Astrocyte of the cerebellum (primary cell): ENCODE measurements at regions not wholly inside any gene's neighbourhood (a gene's known extent, or its start where the extent isn't known, plus 50 kb on each side); places are given as distances from the start of the nearest gene placed in this dataset.

Experiments
- DNase-seq: peaks from one replicate; pipeline ENCODE4 v3.0.0-alpha.2; 2011; ENCODE audit warnings: low read depth
- H3K4me3 ChIP-seq: 2 replicates; pipeline ENCODE4 v1.5.1; 2011; ENCODE audit warnings: mild to moderate bottlenecking, low read depth, low read length, moderate library complexity
- CTCF ChIP-seq: IDR thresholded peaks from 2 replicates; pipeline ENCODE4 v1.5.1; 2012; ENCODE audit warnings: low read length, low read depth, moderate library complexity, mild to moderate bottlenecking; ENCODE audit errors: missing control alignments
- in situ Hi-C: cut with HindIII; loops from 2 replicates; pipeline ENCODE4 v1.10.0; 2017; ENCODE audit warnings: low sequenced_read_pairs

GRCh38 chr14:83826838-83827237 lies 1703.1 kb upstream of the FLRT2 start:
- DNase-seq, result no peak
- no peak overlapping the region for H3K4me3 ChIP-seq
- no peak for TF ChIP-seq CTCF
- in situ Hi-C loops, result no loop called here

GRCh38 chr14:83827383-83827782 lies 1702.6 kb upstream of the FLRT2 start:
- no peak overlapping the region for H3K4me3 ChIP-seq
- no peak for TF ChIP-seq CTCF
- in situ Hi-C loops, result no loop called here
- DNase-seq, result no peak

- DNase-seq, result no peak
- H3K4me3 ChIP-seq, result no peak overlapping the region
- in situ Hi-C loops, result no loop called here
- no peak for TF ChIP-seq CTCF
Observed at GRCh38 chr14:83828406-83828805, 1701.5 kb upstream of the FLRT2 start.

- no peak for TF ChIP-seq CTCF
- in situ Hi-C loops, result no loop called here
- no peak for DNase-seq
- H3K4me3 ChIP-seq, result no peak overlapping the region
Observed at GRCh38 chr14:83830316-83830715, 1699.6 kb upstream of the FLRT2 start.

GRCh38 chr14:83838226-83838625 lies 1691.7 kb upstream of the FLRT2 start:
- TF ChIP-seq CTCF, result no peak
- H3K4me3 ChIP-seq, result no peak overlapping the region
- DNase-seq, result no peak
- in situ Hi-C loops, result no loop called here

GRCh38 chr14:83842547-83842946 lies 1687.4 kb upstream of the FLRT2 start:
- in situ Hi-C loops, result no loop called here
- no peak for DNase-seq
- H3K4me3 ChIP-seq, result no peak overlapping the region
- no peak for TF ChIP-seq CTCF

- no peak overlapping the region for H3K4me3 ChIP-seq
- in situ Hi-C loops, result no loop called here
- TF ChIP-seq CTCF, result no peak
- no peak for DNase-seq
Observed at GRCh38 chr14:83847102-83847501, 1682.8 kb upstream of the FLRT2 start.
